PC-9 (cell line): ENCODE measurements at regions not wholly inside any gene's neighbourhood (a gene's known extent, or its start where the extent isn't known, plus 50 kb on each side); places are given as distances from the start of the nearest gene placed in this dataset.

Experiments
- CTCF ChIP-seq: fragments of 200-600 bp; sonication (generic); conservative IDR thresholded peaks from 2 replicates; pipeline ENCODE4 v1.6.1; 2017; ENCODE audit warnings: mixed run types, antibody characterized with exemption, mild to moderate bottlenecking, moderate library complexity
- EZH2 ChIP-seq: fragments of 200-600 bp; sonication (generic); IDR thresholded peaks from 2 replicates; pipeline ENCODE4 v1.8.0; 2017; ENCODE audit warnings: antibody characterized with exemption, low read depth

- TF ChIP-seq CTCF (no peak), EZH2 (no peak)
These were observed 90.6 kb downstream of the VCPKMT start for GRCh38 chr14:50025776-50026175.
